Right lobe of liver (tissue), 4 donors: ENCODE measurements at regions not wholly inside any gene's neighbourhood (a gene's known extent, or its start where the extent isn't known, plus 50 kb on each side); places are given as distances from the start of the nearest gene placed in this dataset.

ENCODE experiments used
- POLR2A ChIP-seq: fragments of 450-650 bp; IDR thresholded peaks from one replicate; pipeline ENCODE4 v1.6.1; 2017; ENCODE audit warnings: antibody characterized with exemption, mild to moderate bottlenecking
- TF ChIP-seq, protein P1 (sequence below), 4 donors: fragments of 200-600 bp in 3 of 4; fragments of 450-650 bp in 1 of 4; IDR thresholded peaks; one replicate each; pipeline versions ENCODE4 v1.5.1 to v1.8.0; 2016 to 2022; ENCODE audit warnings: antibody characterized with exemption in 4 of 4, mild to moderate bottlenecking in 2 of 4
- donor health status: DM: no; HTN: no; CAD: no.
- donor health status: DM: no; HTN: no; CAD: no.
- donor health status: DM: no; HTN: yes; CAD: no.

DNA sequence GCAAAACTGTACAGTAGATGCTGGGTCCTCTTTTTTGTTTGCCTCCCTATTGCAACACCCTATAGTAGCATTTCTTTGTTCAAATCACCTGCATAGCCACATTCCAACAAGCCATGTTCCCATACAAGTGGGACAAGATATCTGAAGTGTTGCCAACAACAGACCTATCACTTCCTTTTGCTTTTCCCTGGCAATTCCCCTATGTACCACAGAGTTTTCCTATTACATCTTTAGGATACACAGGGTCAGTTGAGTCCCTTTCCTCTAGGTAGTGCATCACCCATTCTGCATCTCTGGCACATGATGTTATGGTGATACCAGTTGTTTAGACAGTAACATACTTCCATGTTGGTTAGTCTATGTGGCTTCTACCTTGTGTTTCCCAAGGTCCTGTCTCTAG lies 125.1 kb upstream of the FBXL7 start:
- TF ChIP-seq, protein P1, sequence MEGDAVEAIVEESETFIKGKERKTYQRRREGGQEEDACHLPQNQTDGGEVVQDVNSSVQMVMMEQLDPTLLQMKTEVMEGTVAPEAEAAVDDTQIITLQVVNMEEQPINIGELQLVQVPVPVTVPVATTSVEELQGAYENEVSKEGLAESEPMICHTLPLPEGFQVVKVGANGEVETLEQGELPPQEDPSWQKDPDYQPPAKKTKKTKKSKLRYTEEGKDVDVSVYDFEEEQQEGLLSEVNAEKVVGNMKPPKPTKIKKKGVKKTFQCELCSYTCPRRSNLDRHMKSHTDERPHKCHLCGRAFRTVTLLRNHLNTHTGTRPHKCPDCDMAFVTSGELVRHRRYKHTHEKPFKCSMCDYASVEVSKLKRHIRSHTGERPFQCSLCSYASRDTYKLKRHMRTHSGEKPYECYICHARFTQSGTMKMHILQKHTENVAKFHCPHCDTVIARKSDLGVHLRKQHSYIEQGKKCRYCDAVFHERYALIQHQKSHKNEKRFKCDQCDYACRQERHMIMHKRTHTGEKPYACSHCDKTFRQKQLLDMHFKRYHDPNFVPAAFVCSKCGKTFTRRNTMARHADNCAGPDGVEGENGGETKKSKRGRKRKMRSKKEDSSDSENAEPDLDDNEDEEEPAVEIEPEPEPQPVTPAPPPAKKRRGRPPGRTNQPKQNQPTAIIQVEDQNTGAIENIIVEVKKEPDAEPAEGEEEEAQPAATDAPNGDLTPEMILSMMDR (IDR thresholded peaks at IDR 0.05) = no peak
- TF ChIP-seq POLR2A = no peak
